ENCODE measurements at regions not wholly inside any gene's neighbourhood (a gene's known extent, or its start where the extent isn't known, plus 50 kb on each side); places are given as distances from the start of the nearest gene placed in this dataset.

GRCh38 chr15:59835776-59836175 lies 146.7 kb upstream of the BNIP2 start:
- DNase-seq (ENCODE audit: low read depth) = no peak

DNA sequence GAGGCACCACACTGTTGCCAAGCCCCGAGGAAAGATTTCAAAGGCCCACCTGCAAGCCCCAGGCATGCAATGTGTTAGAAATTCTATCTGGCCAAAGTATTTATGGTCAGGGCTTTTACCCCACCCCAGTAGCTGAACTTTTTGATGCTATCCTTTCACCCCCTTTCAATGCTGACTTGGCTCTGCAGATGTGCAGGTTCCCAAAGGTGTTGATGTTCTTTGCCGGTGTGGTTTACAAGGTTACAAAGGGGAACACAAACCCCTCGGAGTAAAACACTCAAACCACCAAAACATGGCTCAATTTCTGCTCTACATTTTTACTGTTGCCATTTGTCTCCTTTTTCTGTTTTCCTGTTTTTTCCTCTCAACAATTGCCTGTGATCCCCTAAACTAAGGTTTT lies 145.4 kb upstream of the BNIP2 start:
- no peak for DNase-seq (ENCODE audit: low read depth)

GRCh38 chr15:59833366-59833765 lies 144.2 kb upstream of the BNIP2 start:
- no peak for DNase-seq (ENCODE audit: low read depth)

GRCh38 chr15:59830873-59831272 lies 141.8 kb upstream of the BNIP2 start:
- DNase-seq (ENCODE audit: low read depth) = no peak

DNA sequence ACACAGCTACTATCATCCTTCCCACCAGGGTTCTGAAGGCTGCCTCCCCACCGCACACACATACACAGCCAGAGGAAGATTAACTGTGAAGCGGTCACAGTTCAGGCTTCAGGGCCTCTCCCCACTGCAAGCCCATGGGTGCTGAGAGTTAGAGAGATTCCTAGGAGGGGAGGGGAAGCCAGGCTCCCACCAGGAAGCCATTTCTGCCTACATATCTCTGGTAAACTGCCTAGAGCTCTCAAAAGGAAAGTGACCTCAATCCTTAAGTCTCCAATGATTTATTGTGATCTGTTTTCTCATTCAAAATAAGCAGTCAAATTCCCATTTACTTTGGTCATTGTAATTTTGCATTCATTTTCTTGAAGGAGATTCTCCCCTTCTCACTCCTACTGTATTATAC lies 141.0 kb upstream of the BNIP2 start:
- DNase-seq (ENCODE audit: low read depth) = no peak

GRCh38 chr15:59828861-59829260 lies 139.7 kb upstream of the BNIP2 start:
- peak; percentile 31 for DNase-seq (ENCODE audit: low read depth)

GRCh38 chr15:59828263-59828662 lies 139.1 kb upstream of the BNIP2 start:
- DNase-seq (ENCODE audit: low read depth) = no peak

GRCh38 chr15:59825901-59826300 lies 136.8 kb upstream of the BNIP2 start:
- DNase-seq (ENCODE audit: low read depth) = peak; percentile 17

DNA sequence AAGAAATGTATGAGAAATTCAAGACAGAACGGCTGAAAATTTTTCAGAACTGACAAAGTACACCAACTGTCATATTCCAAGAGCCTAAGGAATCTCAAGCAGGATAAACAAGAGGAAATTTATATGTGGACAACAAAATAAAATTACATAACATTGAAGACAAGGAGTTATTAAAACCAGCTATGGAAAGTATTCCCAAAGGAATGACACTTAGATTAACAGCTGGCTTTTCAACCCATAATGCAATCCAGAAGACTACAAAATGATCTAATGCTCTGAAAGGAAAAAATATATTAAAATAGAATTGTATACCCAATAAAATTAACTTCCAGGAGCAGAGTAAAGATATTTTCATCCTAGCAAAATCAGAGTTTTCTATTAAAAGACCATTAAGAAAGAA lies 132.2 kb upstream of the BNIP2 start:
- DNase-seq (ENCODE audit: low read depth) = no peak

DNA sequence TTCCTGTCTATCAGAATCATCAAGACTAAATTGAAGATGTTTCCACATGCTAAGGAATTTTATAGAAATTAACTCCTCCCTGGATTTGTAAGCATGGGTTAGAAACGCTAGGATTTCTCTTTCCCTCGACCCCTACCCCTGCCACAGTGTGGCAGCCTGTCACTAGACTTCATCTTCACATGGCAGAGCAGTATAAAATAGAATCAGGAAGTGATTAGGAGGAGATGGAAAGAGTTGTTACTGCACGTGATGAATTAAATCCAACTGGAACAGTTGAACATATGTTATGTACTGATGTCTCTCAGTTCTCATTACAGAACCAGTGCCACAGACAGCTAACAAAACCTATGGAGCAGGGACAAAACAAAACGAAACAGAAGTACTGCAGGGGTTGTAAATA lies 130.0 kb upstream of the BNIP2 start:
- no peak for DNase-seq (ENCODE audit: low read depth)

- no peak for DNase-seq (ENCODE audit: low read depth)
Observed at GRCh38 chr15:59818336-59818735, 129.2 kb upstream of the BNIP2 start.

- DNase-seq (ENCODE audit: low read depth) = no peak
Observed at GRCh38 chr15:59817834-59818233, 128.7 kb upstream of the BNIP2 start.

DNA sequence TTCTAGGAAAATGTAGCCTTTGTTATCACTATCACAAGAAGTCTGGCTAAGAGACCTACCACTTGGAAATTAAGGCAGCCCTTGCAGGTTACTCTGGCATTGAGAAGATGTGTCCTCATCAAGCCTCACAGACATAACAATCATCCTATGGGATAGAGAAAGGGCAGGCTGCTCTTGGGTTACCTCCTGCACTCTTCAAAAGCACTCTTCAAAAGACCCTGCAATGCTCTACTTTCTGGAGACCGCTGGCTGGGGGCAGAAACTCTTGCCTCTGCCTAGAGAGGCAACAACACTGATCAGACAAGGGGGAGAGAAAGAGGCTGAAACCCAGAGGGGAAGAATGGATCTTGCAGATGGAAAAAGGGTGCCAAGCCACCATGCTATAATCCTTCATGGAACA lies 127.9 kb upstream of the BNIP2 start:
- no peak for DNase-seq (ENCODE audit: low read depth)

DNA sequence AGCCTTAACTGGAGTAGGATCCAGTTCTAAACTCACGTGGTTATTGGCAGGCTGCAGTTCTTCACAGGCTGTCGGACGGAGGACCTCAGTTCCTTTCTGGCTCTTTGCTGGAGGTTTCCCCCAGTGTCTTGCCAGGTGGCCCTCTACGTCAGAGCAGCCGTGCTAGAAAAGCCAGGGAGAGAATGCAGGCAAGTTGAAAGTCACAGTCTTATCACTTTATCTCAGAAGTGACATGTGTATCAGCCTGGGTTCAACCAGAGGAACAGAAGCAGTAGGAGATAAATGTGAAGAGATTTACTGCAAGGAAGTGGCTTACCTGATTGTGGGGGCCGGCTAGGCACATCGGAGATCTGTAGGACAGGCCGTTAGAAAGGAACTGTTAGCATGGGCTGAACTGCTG lies 125.3 kb upstream of the BNIP2 start:
- no peak for DNase-seq (ENCODE audit: low read depth)

DNA sequence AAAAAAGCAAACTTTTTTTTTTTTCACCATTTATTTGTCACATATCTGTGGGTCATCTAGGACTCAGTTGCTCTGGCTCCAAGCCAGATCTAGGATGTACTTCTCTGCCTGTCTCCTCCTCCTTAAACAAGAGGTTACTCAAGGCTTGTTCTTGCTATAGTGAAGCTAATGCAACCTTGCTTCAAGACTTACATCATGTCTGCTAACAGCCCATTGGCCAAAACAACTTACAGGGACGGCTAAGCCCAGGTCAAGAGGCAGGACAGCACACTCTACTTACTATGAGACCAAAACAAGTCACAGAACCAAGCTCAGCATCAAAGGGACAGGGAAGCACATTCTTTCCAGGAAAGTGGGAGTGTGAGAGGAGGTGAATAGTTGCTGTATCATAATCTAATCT lies 123.8 kb upstream of the BNIP2 start:
- DNase-seq (ENCODE audit: low read depth) = no peak

- DNase-seq (ENCODE audit: low read depth) = no peak
Observed at GRCh38 chr15:59812250-59812870, 123.2 kb upstream of the BNIP2 start.

DNA sequence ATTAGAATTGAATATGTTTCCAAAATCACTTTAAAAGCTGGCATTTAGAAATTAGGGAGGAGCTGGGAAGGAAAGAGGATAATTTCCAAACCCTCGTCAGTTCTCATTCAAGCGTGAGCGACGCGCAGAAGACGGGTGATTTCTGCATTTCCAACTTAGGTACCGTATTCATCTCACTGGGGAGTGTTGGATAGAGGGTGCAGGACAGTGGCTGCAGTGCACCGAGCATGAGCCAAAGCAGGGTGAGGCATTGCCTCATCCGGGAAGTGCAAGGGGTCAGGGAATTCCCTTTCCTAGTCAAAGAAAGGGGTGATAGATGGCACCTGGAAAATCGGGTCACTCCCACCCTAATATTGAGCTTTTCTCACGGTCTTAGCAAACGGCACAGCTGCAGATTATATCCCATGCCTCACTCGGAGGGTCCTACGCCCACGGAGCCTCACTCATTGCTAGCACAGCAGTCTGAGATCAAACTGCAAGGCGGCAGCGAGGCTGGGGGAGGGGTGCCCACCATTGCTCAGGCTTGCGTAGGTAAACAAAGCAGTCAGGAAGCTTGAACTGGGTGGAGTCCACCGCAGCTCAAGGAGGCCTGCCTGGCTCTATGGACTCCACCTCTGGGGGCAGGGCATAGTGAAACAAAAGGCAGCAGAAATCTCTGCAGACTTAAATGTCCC lies 114.3 kb upstream of the BNIP2 start:
- peak; percentile 28 for DNase-seq (ENCODE audit: low read depth)

DNA sequence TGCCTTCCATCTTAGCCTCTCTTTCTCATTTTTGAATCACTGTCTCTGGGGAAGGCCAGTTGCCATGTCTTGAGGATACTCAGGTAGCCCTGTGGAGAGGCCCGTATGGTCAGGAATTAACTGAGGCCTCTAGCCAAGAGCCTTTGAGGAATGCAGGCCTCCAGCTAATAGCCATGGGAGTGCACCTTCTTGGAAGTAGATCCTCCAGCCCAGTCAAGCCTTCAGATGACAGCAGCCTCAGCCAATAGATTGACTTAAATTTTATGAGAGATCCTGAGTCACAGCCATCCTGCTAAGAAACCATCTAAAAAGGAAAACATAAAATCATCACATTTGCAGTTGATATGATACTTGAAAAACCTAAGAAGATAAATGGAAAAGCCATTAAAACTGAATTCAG lies 112.5 kb upstream of the BNIP2 start:
- DNase-seq (ENCODE audit: low read depth) = no peak

DNA sequence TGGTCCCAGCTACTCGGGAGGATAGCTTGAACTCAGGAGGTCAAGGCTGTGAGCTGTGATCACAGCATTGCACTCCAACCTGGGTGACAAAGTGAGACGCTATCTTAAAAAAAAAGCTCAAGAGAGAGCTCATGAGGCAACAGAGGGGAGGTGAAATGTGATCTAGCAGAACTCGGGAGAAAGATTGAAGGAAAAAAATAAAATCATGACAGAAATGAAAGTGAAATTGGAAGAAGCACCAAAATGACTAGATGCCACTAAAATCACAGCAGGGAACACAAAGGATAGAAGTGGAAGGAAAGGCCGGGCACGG lies 109.4 kb upstream of the BNIP2 start:
- no peak for DNase-seq (ENCODE audit: low read depth)

- DNase-seq (ENCODE audit: low read depth) = no peak
Observed at GRCh38 chr15:59797756-59798604, 108.9 kb upstream of the BNIP2 start.

DNA sequence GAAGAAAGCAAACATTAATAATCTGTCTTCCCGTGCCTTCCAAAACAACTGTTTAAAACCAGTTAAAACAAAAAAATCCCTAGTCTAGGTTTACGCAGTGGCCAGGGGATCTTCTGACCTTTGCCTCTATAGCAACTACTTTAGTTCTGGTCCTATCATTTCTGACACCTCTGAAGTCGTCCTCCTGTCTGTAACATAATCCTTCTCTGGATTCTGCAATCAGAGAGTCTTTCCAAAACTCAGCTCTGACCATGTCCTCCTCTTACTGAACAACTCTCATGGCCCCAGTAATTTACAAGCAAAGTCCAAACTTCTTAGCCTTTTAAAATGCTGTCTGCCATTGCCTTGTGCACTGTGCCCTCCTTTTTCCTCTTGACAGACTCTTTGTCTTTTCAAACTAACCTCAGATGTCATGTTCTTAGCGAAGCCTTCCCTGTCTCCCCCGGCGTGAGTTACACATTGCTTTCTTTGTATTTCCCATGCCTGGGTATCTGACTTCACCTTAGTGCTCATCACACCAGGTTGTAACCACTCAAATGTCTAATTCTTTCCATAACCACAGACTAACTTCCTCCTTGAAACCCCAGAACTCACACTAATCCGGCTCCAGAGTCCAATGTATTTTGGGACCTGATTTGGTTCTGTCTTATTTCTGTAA lies 105.2 kb upstream of the BNIP2 start:
- no peak for DNase-seq (ENCODE audit: low read depth)

DNA sequence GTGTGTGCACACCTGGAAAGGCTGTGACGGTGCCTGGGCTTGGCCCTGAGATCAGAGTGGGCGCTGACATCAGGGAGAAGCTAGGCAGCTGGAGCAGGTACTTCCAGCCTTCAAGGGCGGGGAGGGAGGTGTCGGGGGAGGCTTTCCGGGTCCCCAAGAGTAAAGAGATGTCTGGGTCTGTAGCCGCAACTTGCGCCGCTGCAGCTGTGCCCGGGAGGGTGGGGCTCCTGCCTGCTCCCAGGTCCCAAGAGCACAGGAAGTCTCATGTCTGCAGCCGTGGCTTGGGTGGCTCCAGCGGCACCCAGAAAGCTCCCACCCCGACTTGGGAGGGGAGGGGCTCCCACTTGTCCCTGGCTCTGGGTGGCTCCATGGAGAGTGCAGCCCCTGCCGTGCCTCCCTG lies 103.2 kb upstream of the BNIP2 start:
- no peak for DNase-seq (ENCODE audit: low read depth)
